ENCODE measurements at regions not wholly inside any gene's neighbourhood (a gene's known extent, or its start where the extent isn't known, plus 50 kb on each side); places are given as distances from the start of the nearest gene placed in this dataset.

GRCh38 chr3:77795013-77795412 is 755.1 kb downstream of the ROBO2 start:
- no peak for TF ChIP-seq CTCF (IDR thresholded peaks at IDR 0.05; ENCODE audit: insufficient read depth, low read length, poor library complexity, severe bottlenecking)
- no peak overlapping the region for H3K4me3 ChIP-seq (replicated peaks; ENCODE audit: low read depth, low read length)
- DNase-seq (ENCODE audit: extremely low read depth, insufficient read length): no peak
- no peaks in the 10 kb centered on the region for H3K27me3 ChIP-seq (replicated peaks; ENCODE audit: control insufficient read depth, insufficient read depth, low read length)
- H3K36me3 ChIP-seq (ENCODE audit: control insufficient read depth, insufficient read depth, low read length): no peaks in the 10 kb centered on the region

- H3K4me3 ChIP-seq (replicated peaks; ENCODE audit: low read depth, low read length): no peak overlapping the region
- no peak for TF ChIP-seq CTCF (IDR thresholded peaks at IDR 0.05; ENCODE audit: insufficient read depth, low read length, poor library complexity, severe bottlenecking)
These were observed 759.4 kb downstream of the ROBO2 start for GRCh38 chr3:77799278-77799677.

GRCh38 chr3:77800893-77801292 is 761.0 kb downstream of the ROBO2 start:
- no peak for DNase-seq (ENCODE audit: extremely low read depth, insufficient read length)
- no peak overlapping the region for H3K4me3 ChIP-seq (replicated peaks; ENCODE audit: low read depth, low read length)
- H3K36me3 ChIP-seq (ENCODE audit: control insufficient read depth, insufficient read depth, low read length): no peaks in the 10 kb centered on the region
- no peak for TF ChIP-seq CTCF (IDR thresholded peaks at IDR 0.05; ENCODE audit: insufficient read depth, low read length, poor library complexity, severe bottlenecking)
- no peaks in the 10 kb centered on the region for H3K27me3 ChIP-seq (replicated peaks; ENCODE audit: control insufficient read depth, insufficient read depth, low read length)

More at GRCh38 chr3:77799278-77799677, 759.4 kb downstream of the ROBO2 start:
- DNase-seq (ENCODE audit: extremely low read depth, insufficient read length): no peak
- Histone ChIP-seq H3K27me3 (replicated peaks; ENCODE audit: control insufficient read depth, insufficient read depth, low read length) (no peaks in the 10 kb centered on the region), H3K36me3 (ENCODE audit: control insufficient read depth, insufficient read depth, low read length) (no peaks in the 10 kb centered on the region)

GRCh38 chr3:77807312-77807711 is 767.4 kb downstream of the ROBO2 start:
- Histone ChIP-seq H3K27me3 (replicated peaks; ENCODE audit: control insufficient read depth, insufficient read depth, low read length) (no peaks in the 10 kb centered on the region), H3K36me3 (ENCODE audit: control insufficient read depth, insufficient read depth, low read length) (no peaks in the 10 kb centered on the region), H3K4me3 (replicated peaks; ENCODE audit: low read depth, low read length) (no peak overlapping the region)
- DNase-seq (ENCODE audit: extremely low read depth, insufficient read length): no peak
- TF ChIP-seq CTCF (IDR thresholded peaks at IDR 0.05; ENCODE audit: insufficient read depth, low read length, poor library complexity, severe bottlenecking): no peak

- TF ChIP-seq CTCF (IDR thresholded peaks at IDR 0.05; ENCODE audit: insufficient read depth, low read length, poor library complexity, severe bottlenecking): no peak
- Histone ChIP-seq H3K4me3 (replicated peaks; ENCODE audit: low read depth, low read length) (no peak overlapping the region), H3K36me3 (ENCODE audit: control insufficient read depth, insufficient read depth, low read length) (no peaks in the 10 kb centered on the region), H3K27me3 (replicated peaks; ENCODE audit: control insufficient read depth, insufficient read depth, low read length) (no peaks in the 10 kb centered on the region)
- no peak for DNase-seq (ENCODE audit: extremely low read depth, insufficient read length)
These were observed 774.9 kb downstream of the ROBO2 start for GRCh38 chr3:77814845-77815244.

- no peaks in the 10 kb centered on the region for H3K27me3 ChIP-seq (replicated peaks; ENCODE audit: control insufficient read depth, insufficient read depth, low read length)
- no peak overlapping the region for H3K4me3 ChIP-seq (replicated peaks; ENCODE audit: low read depth, low read length)
- TF ChIP-seq CTCF (IDR thresholded peaks at IDR 0.05; ENCODE audit: insufficient read depth, low read length, poor library complexity, severe bottlenecking): no peak
- no peaks in the 10 kb centered on the region for H3K36me3 ChIP-seq (ENCODE audit: control insufficient read depth, insufficient read depth, low read length)
- no peak for DNase-seq (ENCODE audit: extremely low read depth, insufficient read length)
These were observed 775.6 kb downstream of the ROBO2 start for GRCh38 chr3:77815467-77815866.

All from GM06990 (cell line).